Breast epithelium (tissue), 4 donors: ENCODE measurements at regions not wholly inside any gene's neighbourhood (a gene's known extent, or its start where the extent isn't known, plus 50 kb on each side); places are given as distances from the start of the nearest gene placed in this dataset.
A peak's percentile ranks its signal among the peaks of the same experiment; 100 is the strongest.
"Not testable (repeated sequence)": the region's sequence is repeated elsewhere in the genome, so short reads cannot be mapped to it uniquely, and the experiment has no call there.

Experiments
- DNase-seq, 2 donors: peaks; one replicate each; pipeline ENCODE4 v3.0.0-alpha.2; 2019; ENCODE audit warnings: low spot score in 2 of 2
- H3K27ac ChIP-seq, 2 donors: fragments of 200-600 bp; sonication (generic) in 1 of 2; one replicate each; pipeline ENCODE4 v1.5.1; 2016 to 2019; ENCODE audit warnings: mild to moderate bottlenecking in 1 of 2
- H3K27me3 ChIP-seq, 2 donors: fragments of 200-600 bp; sonication (generic) in 1 of 2; one replicate each; pipeline versions ENCODE4 v1.5.1 to v1.6.0; 2017 to 2019; ENCODE audit warnings: control low read depth in 1 of 2, mild to moderate bottlenecking in 1 of 2
- H3K36me3 ChIP-seq: fragments of 200-600 bp; one replicate; pipeline ENCODE4 v1.5.1; 2019
- H3K4me1 ChIP-seq, 2 donors: fragments of 200-600 bp; sonication (generic); one replicate each; pipeline ENCODE4 v1.5.1; 2016 to 2019; ENCODE audit warnings: control low read depth in 1 of 2
- H3K4me3 ChIP-seq, 3 donors: fragments of 200-600 bp; sonication (generic); 1 replicate in 2 of 3; 2 replicates in 1 of 3; pipeline ENCODE4 v1.5.1; 2016 to 2019; ENCODE audit warnings: mild to moderate bottlenecking in 3 of 3, moderate library complexity in 2 of 3
- H3K9me3 ChIP-seq, 2 donors: fragments of 200-600 bp; sonication (generic) in 1 of 2; one replicate each; pipeline ENCODE4 v1.5.1; 2016 to 2019; ENCODE audit warnings: control low read depth in 1 of 2
- CTCF ChIP-seq, 3 donors: fragments of 450-650 bp; IDR thresholded peaks; one replicate each; pipeline ENCODE4 v1.5.1; 2016 to 2017; ENCODE audit warnings: antibody characterized with exemption in 3 of 3, mild to moderate bottlenecking in 3 of 3, moderate library complexity in 3 of 3
- POLR2A ChIP-seq: fragments of 450-650 bp; IDR thresholded peaks from one replicate; pipeline ENCODE4 v1.6.1; 2016; ENCODE audit warnings: antibody characterized with exemption, mild to moderate bottlenecking, moderate library complexity
- POLR2AphosphoS5 ChIP-seq, 3 donors: sonication (generic); formaldehyde crosslinking; IDR thresholded peaks; one replicate each; pipeline ENCODE4 v1.6.1; 2017; ENCODE audit warnings: antibody characterized with exemption in 3 of 3
- intact Hi-C: fragments of 100-400 bp; cut with DNase I; formaldehyde crosslinking; loops from one replicate; pipeline ENCODE4 v1.15.1; 2023; ENCODE audit warnings: low total_unique reads

- Histone ChIP-seq H3K27ac (no peak overlapping the region), H3K4me1 (no peaks in the 10 kb centered on the region), H3K27me3 (no peaks in the 10 kb centered on the region), H3K9me3 (no peaks in the 10 kb centered on the region), H3K36me3 (no peaks in the 10 kb centered on the region), H3K4me3 (no peak overlapping the region)
- intact Hi-C loops, result no loop called here
- TF ChIP-seq CTCF (IDR thresholded peaks at IDR 0.05) (no peak), POLR2AphosphoS5 (IDR thresholded peaks at IDR 0.05) (no peak), POLR2A (no peak)
- no peak for DNase-seq
Measured at GRCh38 chr5:117379521-117379920, 804.9 kb upstream of the SEMA6A start.

GRCh38 chr5:117376748-117377147 is 802.1 kb upstream of the SEMA6A start:
- Histone ChIP-seq H3K4me3 (no peak overlapping the region), H3K27me3 (no peaks in the 10 kb centered on the region), H3K36me3 (no peaks in the 10 kb centered on the region), H3K4me1 (no peaks in the 10 kb centered on the region), H3K27ac (no peak overlapping the region), H3K9me3 (no peaks in the 10 kb centered on the region)
- intact Hi-C loops, result no loop called here
- no peak for DNase-seq
- TF ChIP-seq CTCF (IDR thresholded peaks at IDR 0.05) (no peak), POLR2AphosphoS5 (IDR thresholded peaks at IDR 0.05) (no peak), POLR2A (no peak)

GRCh38 chr5:117359895-117360294 is 785.3 kb upstream of the SEMA6A start:
- Histone ChIP-seq H3K9me3 (no peaks in the 10 kb centered on the region), H3K27ac (no peak overlapping the region), H3K36me3 (no peaks in the 10 kb centered on the region), H3K4me3 (no peak overlapping the region), H3K4me1 (no peaks in the 10 kb centered on the region), H3K27me3 (no peaks in the 10 kb centered on the region)
- no peak for DNase-seq
- intact Hi-C loops, result no loop called here
- TF ChIP-seq POLR2A (no peak), CTCF (IDR thresholded peaks at IDR 0.05) (no peak), POLR2AphosphoS5 (IDR thresholded peaks at IDR 0.05) (no peak)

GRCh38 chr5:117357886-117358285 is 783.3 kb upstream of the SEMA6A start:
- DNase-seq, result peak in 1 of 2 donors; percentile 26
- H3K9me3 ChIP-seq, result no peaks in the 10 kb centered on the region
- H3K4me1 ChIP-seq, result no peaks in the 10 kb centered on the region
- TF ChIP-seq POLR2A (no peak), CTCF (IDR thresholded peaks at IDR 0.05) (no peak)
- no peak overlapping the region for H3K27ac ChIP-seq
- H3K4me3 ChIP-seq, result no peak overlapping the region
- no peaks in the 10 kb centered on the region for H3K27me3 ChIP-seq
- intact Hi-C loops, result no loop called here
- H3K36me3 ChIP-seq, result no peaks in the 10 kb centered on the region

- intact Hi-C loops, result no loop called here
Measured at GRCh38 chr5:117347280-117347679, 772.7 kb upstream of the SEMA6A start.

GRCh38 chr5:117343726-117344125 is 769.1 kb upstream of the SEMA6A start:
- H3K4me1 ChIP-seq, DNase-seq, H3K27ac ChIP-seq, H3K9me3 ChIP-seq, intact Hi-C loops, H3K4me3 ChIP-seq, H3K27me3 ChIP-seq, H3K36me3 ChIP-seq: not testable (repeated sequence)

More at GRCh38 chr5:117347280-117347679, 772.7 kb upstream of the SEMA6A start:
- Histone ChIP-seq H3K27me3 (no peaks in the 10 kb centered on the region), H3K4me1 (no peaks in the 10 kb centered on the region), H3K27ac (no peak overlapping the region), H3K36me3 (no peaks in the 10 kb centered on the region), H3K4me3 (no peak overlapping the region), H3K9me3 (no peaks in the 10 kb centered on the region)
- no peak for DNase-seq
- TF ChIP-seq POLR2AphosphoS5 (IDR thresholded peaks at IDR 0.05) (no peak), POLR2A (no peak), CTCF (IDR thresholded peaks at IDR 0.05) (no peak)
